Fibroblast of villous mesenchyme (primary cell): ENCODE measurements at regions not wholly inside any gene's neighbourhood (a gene's known extent, or its start where the extent isn't known, plus 50 kb on each side); places are given as distances from the start of the nearest gene placed in this dataset.
"Not testable (repeated sequence)": the region's sequence is repeated elsewhere in the genome, so short reads cannot be mapped to it uniquely, and the experiment has no call there.

Experiments used
- DNase-seq: peaks from one replicate; pipeline ENCODE4 v3.0.0-alpha.2; 2010; ENCODE audit warnings: low read depth
- H3K4me3 ChIP-seq: 2 replicates; pipeline ENCODE4 v1.5.1; 2011; ENCODE audit warnings: low read depth, mild to moderate bottlenecking, low read length
- CTCF ChIP-seq: IDR thresholded peaks from 2 replicates; pipeline ENCODE4 v1.5.1; 2012; ENCODE audit warnings: low read depth, mild to moderate bottlenecking, low read length; ENCODE audit not compliant: insufficient read depth

- H3K4me3 ChIP-seq, result no peak overlapping the region
- DNase-seq, result peak; percentile 32
- TF ChIP-seq CTCF, result peak; percentile 22
Observed at GRCh38 chr3:71930056-71930991, 145.4 kb upstream of the PROK2 start.

GRCh38 chr3:71928212-71928611 lies 143.3 kb upstream of the PROK2 start:
- TF ChIP-seq CTCF, result no peak
- DNase-seq, result no peak

GRCh38 chr3:71927505-71928066 lies 142.6 kb upstream of the PROK2 start:
- TF ChIP-seq CTCF, result no peak

More at GRCh38 chr3:71928212-71928611, 143.3 kb upstream of the PROK2 start:
- H3K4me3 ChIP-seq, result no peak overlapping the region

GRCh38 chr3:71926616-71927015 lies 141.7 kb upstream of the PROK2 start:
- no peak for DNase-seq
- no peak for TF ChIP-seq CTCF
- no peak overlapping the region for H3K4me3 ChIP-seq

More at GRCh38 chr3:71927505-71928066, 142.6 kb upstream of the PROK2 start:
- DNase-seq, result no peak
- H3K4me3 ChIP-seq, result no peak overlapping the region

GRCh38 chr3:71926262-71926600 lies 141.3 kb upstream of the PROK2 start:
- TF ChIP-seq CTCF, result no peak
- DNase-seq, result peak; percentile 7

GRCh38 chr3:71925511-71926261 lies 140.7 kb upstream of the PROK2 start:
- H3K4me3 ChIP-seq, DNase-seq: not testable (repeated sequence)

More at GRCh38 chr3:71926262-71926600, 141.3 kb upstream of the PROK2 start:
- H3K4me3 ChIP-seq, result no peak overlapping the region

- no peak overlapping the region for H3K4me3 ChIP-seq
- DNase-seq, result no peak
- no peak for TF ChIP-seq CTCF
Observed at GRCh38 chr3:71924721-71925120, 139.8 kb upstream of the PROK2 start.
